GM23338 (cell line): ENCODE measurements at regions not wholly inside any gene's neighbourhood (a gene's known extent, or its start where the extent isn't known, plus 50 kb on each side); places are given as distances from the start of the nearest gene placed in this dataset.

Source experiments
- EZH2 ChIP-seq: fragments of 200-600 bp; sonication (generic); IDR thresholded peaks from one replicate; pipeline ENCODE4 v1.8.0; 2017; ENCODE audit warnings: antibody characterized with exemption, mild to moderate bottlenecking, low read depth; ENCODE audit not compliant: unreplicated experiment
- EZH2phosphoT487 ChIP-seq: fragments of 200-600 bp; sonication (generic); IDR thresholded peaks from one replicate; pipeline ENCODE4 v1.8.1; 2018; ENCODE audit warnings: antibody characterized with exemption; ENCODE audit not compliant: unreplicated experiment
- JUNB ChIP-seq: IDR thresholded peaks from one replicate; pipeline ENCODE4 v1.6.1; 2016; ENCODE audit warnings: antibody characterized with exemption; ENCODE audit not compliant: unreplicated experiment
- NANOG ChIP-seq: IDR thresholded peaks from 2 replicates; pipeline ENCODE4 v1.6.1; 2016; ENCODE audit warnings: antibody characterized with exemption, borderline replicate concordance
- POLR2AphosphoS5 ChIP-seq: IDR thresholded peaks from 2 replicates; pipeline ENCODE4 v1.6.1; 2016; ENCODE audit warnings: antibody characterized with exemption, low read depth
- TF ChIP-seq, protein P1 (sequence below), 2 experiments: fragments of 200-600 bp in 1 of 2; sonication (generic) in 1 of 2; conservative IDR thresholded peaks; 2 replicates each; pipeline versions ENCODE4 v1.5.1 to v1.6.1; 2016 to 2017; ENCODE audit warnings: antibody characterized with exemption in 2 of 2, low read depth in 2 of 2, mild to moderate bottlenecking in 2 of 2, moderate library complexity in 1 of 2
- TF ChIP-seq, protein P2 (sequence below): IDR thresholded peaks from one replicate; pipeline ENCODE4 v1.6.1; 2018; ENCODE audit warnings: antibody characterized with exemption; ENCODE audit not compliant: unreplicated experiment
- TF ChIP-seq, protein P3 (sequence below): IDR thresholded peaks from 2 replicates; pipeline ENCODE4 v1.6.1; 2016; ENCODE audit warnings: antibody characterized with exemption

DNA sequence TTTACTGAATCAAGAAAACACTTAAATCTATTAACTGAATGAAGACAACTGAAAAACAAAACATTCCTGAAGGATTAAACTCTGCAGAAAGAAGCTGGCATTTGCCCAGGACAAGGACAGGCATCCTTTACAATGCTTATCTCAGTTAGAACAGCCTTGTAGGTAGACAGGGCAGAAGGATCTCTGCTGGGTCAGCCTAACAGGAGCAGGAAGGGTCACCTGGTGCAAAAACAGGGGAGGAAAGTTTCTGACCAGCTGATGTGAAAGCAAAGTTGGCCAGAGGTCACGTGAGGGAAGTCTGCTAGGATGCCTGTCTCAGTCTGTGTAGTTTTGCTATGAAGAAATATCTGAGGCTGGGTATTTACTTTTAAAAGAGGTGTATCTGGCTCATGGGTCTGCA, 348.6 kb downstream of the ANAPC1 start:
- TF ChIP-seq, protein P1, sequence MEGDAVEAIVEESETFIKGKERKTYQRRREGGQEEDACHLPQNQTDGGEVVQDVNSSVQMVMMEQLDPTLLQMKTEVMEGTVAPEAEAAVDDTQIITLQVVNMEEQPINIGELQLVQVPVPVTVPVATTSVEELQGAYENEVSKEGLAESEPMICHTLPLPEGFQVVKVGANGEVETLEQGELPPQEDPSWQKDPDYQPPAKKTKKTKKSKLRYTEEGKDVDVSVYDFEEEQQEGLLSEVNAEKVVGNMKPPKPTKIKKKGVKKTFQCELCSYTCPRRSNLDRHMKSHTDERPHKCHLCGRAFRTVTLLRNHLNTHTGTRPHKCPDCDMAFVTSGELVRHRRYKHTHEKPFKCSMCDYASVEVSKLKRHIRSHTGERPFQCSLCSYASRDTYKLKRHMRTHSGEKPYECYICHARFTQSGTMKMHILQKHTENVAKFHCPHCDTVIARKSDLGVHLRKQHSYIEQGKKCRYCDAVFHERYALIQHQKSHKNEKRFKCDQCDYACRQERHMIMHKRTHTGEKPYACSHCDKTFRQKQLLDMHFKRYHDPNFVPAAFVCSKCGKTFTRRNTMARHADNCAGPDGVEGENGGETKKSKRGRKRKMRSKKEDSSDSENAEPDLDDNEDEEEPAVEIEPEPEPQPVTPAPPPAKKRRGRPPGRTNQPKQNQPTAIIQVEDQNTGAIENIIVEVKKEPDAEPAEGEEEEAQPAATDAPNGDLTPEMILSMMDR (conservative IDR thresholded peaks at IDR 0.05; ENCODE audit: low read depth in 2 of 2) = no peak
- TF ChIP-seq EZH2 = no peak
- TF ChIP-seq JUNB = no peak
- TF ChIP-seq POLR2AphosphoS5 = no peak
- TF ChIP-seq, protein P2, sequence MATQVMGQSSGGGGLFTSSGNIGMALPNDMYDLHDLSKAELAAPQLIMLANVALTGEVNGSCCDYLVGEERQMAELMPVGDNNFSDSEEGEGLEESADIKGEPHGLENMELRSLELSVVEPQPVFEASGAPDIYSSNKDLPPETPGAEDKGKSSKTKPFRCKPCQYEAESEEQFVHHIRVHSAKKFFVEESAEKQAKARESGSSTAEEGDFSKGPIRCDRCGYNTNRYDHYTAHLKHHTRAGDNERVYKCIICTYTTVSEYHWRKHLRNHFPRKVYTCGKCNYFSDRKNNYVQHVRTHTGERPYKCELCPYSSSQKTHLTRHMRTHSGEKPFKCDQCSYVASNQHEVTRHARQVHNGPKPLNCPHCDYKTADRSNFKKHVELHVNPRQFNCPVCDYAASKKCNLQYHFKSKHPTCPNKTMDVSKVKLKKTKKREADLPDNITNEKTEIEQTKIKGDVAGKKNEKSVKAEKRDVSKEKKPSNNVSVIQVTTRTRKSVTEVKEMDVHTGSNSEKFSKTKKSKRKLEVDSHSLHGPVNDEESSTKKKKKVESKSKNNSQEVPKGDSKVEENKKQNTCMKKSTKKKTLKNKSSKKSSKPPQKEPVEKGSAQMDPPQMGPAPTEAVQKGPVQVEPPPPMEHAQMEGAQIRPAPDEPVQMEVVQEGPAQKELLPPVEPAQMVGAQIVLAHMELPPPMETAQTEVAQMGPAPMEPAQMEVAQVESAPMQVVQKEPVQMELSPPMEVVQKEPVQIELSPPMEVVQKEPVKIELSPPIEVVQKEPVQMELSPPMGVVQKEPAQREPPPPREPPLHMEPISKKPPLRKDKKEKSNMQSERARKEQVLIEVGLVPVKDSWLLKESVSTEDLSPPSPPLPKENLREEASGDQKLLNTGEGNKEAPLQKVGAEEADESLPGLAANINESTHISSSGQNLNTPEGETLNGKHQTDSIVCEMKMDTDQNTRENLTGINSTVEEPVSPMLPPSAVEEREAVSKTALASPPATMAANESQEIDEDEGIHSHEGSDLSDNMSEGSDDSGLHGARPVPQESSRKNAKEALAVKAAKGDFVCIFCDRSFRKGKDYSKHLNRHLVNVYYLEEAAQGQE = no peak
- no peak for TF ChIP-seq NANOG
- TF ChIP-seq, protein P3, sequence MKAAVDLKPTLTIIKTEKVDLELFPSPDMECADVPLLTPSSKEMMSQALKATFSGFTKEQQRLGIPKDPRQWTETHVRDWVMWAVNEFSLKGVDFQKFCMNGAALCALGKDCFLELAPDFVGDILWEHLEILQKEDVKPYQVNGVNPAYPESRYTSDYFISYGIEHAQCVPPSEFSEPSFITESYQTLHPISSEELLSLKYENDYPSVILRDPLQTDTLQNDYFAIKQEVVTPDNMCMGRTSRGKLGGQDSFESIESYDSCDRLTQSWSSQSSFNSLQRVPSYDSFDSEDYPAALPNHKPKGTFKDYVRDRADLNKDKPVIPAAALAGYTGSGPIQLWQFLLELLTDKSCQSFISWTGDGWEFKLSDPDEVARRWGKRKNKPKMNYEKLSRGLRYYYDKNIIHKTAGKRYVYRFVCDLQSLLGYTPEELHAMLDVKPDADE = no peak
- TF ChIP-seq EZH2phosphoT487 = no peak
